Transverse colon (tissue), 4 donors: ENCODE measurements at regions not wholly inside any gene's neighbourhood (a gene's known extent, or its start where the extent isn't known, plus 50 kb on each side); places are given as distances from the start of the nearest gene placed in this dataset.

Experiments used
- DNase-seq: peaks from one replicate; pipeline ENCODE4 v3.0.0-alpha.2; 2019
- H3K27ac ChIP-seq, 4 donors: fragments of 200-600 bp; sonication (generic); 2 replicates each; pipeline ENCODE4 v1.5.1; 2016 to 2018; ENCODE audit warnings: inconsistent platforms in 4 of 4
- H3K27me3 ChIP-seq: fragments of 200-600 bp; sonication (generic); 2 replicates; pipeline ENCODE4 v1.5.1; 2017; ENCODE audit warnings: inconsistent platforms
- H3K36me3 ChIP-seq, 4 donors: fragments of 200-600 bp; sonication (generic); 2 replicates each; pipeline ENCODE4 v1.5.1; 2017 to 2019; ENCODE audit warnings: inconsistent platforms in 4 of 4
- H3K4me1 ChIP-seq, 4 donors: fragments of 200-600 bp; sonication (generic); 2 replicates each; pipeline ENCODE4 v1.5.1; 2017 to 2020; ENCODE audit warnings: inconsistent platforms in 4 of 4
- H3K4me3 ChIP-seq, 4 donors: fragments of 200-600 bp; sonication (generic); 1 replicate in 1 of 4; 2 replicates in 3 of 4; pipeline versions ENCODE4 v1.5.1 to v1.6.1; 2017 to 2019; ENCODE audit warnings: inconsistent platforms in 4 of 4
- H3K9me3 ChIP-seq, 2 donors: fragments of 200-600 bp; sonication (generic); 2 replicates each; pipeline ENCODE4 v1.5.1; 2017 to 2019; ENCODE audit warnings: inconsistent platforms in 2 of 2
- CTCF ChIP-seq, 5 experiments: fragments of 200-600 bp in 3 of 5; fragments of 450-650 bp in 2 of 5; sonication (generic) in 3 of 5; IDR thresholded peaks; 1 replicate in 2 of 5; 2 replicates in 3 of 5; pipeline ENCODE4 v1.5.1; 2016 to 2017; ENCODE audit warnings: antibody characterized with exemption in 5 of 5, inconsistent platforms in 3 of 5, mild to moderate bottlenecking in 2 of 5, moderate library complexity in 1 of 5
- EP300 ChIP-seq: sonication (generic); formaldehyde crosslinking; IDR thresholded peaks from one replicate; pipeline ENCODE4 v1.6.1; 2017; ENCODE audit warnings: antibody characterized with exemption, low read depth
- POLR2A ChIP-seq: fragments of 450-650 bp; IDR thresholded peaks from one replicate; pipeline ENCODE4 v1.6.1; 2016; ENCODE audit warnings: antibody characterized with exemption, mild to moderate bottlenecking, moderate library complexity
- POLR2AphosphoS5 ChIP-seq, 3 donors: sonication (generic); formaldehyde crosslinking; IDR thresholded peaks; one replicate each; pipeline ENCODE4 v1.6.1; 2016; ENCODE audit warnings: antibody characterized with exemption in 3 of 3
- WGBS, 2 donors: methylation state at CpG; one replicate each; pipeline ENCODE4 v1.1.5; 2018; ENCODE audit warnings: low coverage in 1 of 2; 5-methylcytosine and 5-hydroxymethylcytosine counted together
- in situ Hi-C, 4 donors: fragments of 200-750 bp; cut with MboI; loops; one replicate each; pipeline versions ENCODE4 v1.15.0 to v1.15.1; 2017; ENCODE audit warnings: low sequenced_read_pairs in 3 of 4, low pct_ligation_motif_present in 1 of 4, low pct_unique_long_range_greater_than_20kb in 1 of 4
- intact Hi-C: fragments of 100-400 bp; cut with DNase I; formaldehyde crosslinking; loops from one replicate; pipeline ENCODE4 v1.15.1; 2023; ENCODE audit warnings: low total_unique reads

GRCh38 chr18:55085557-55086285 lies 126.5 kb upstream of the CCDC68 start:
- in situ Hi-C loops (no loop called here), intact Hi-C loops (no loop called here)
- no peaks in the 10 kb centered on the region for H3K27me3 ChIP-seq
- no peak overlapping the region for H3K4me3 ChIP-seq
- H3K9me3 ChIP-seq, result no peaks in the 10 kb centered on the region
- no peak for DNase-seq
- peaks cover 0 to 19% (median 0%) of the 10 kb centered on the region in 4 donors for H3K4me1 ChIP-seq
- no peak for TF ChIP-seq CTCF (IDR thresholded peaks at IDR 0.05)
- TF ChIP-seq EP300, result no peak
- no peak for TF ChIP-seq POLR2AphosphoS5 (IDR thresholded peaks at IDR 0.05)
- no peak for TF ChIP-seq POLR2A
- H3K36me3 ChIP-seq, result no peaks in the 10 kb centered on the region
- WGBS, 2 donors, result 81 to 84% methylated on average over 4 of the region's 4 CpGs
- no peak overlapping the region for H3K27ac ChIP-seq

- TF ChIP-seq EP300 (no peak), CTCF (IDR thresholded peaks at IDR 0.05) (no peak), POLR2A (no peak), POLR2AphosphoS5 (IDR thresholded peaks at IDR 0.05) (no peak)
- WGBS, 2 donors, result 73 to 80% methylated on average over 1 of the region's 1 CpG
- in situ Hi-C loops (no loop called here), intact Hi-C loops (no loop called here)
- no peak overlapping the region for H3K4me3 ChIP-seq
- no peak for DNase-seq
- H3K4me1 ChIP-seq, result peaks cover 0 to 14% (median 0%) of the 10 kb centered on the region in 4 donors
- H3K36me3 ChIP-seq, result no peaks in the 10 kb centered on the region
- H3K27ac ChIP-seq, result no peak overlapping the region
- no peaks in the 10 kb centered on the region for H3K27me3 ChIP-seq
- no peaks in the 10 kb centered on the region for H3K9me3 ChIP-seq
Observed at GRCh38 chr18:55084550-55084949, 125.3 kb upstream of the CCDC68 start.

- Histone ChIP-seq H3K4me3 (no peak overlapping the region), H3K27ac (no peak overlapping the region), H3K9me3 (no peaks in the 10 kb centered on the region), H3K4me1 (peaks cover 0 to 11% (median 0%) of the 10 kb centered on the region in 4 donors), H3K36me3 (no peaks in the 10 kb centered on the region), H3K27me3 (no peaks in the 10 kb centered on the region)
- WGBS, 2 donors, result 92% methylated on average over 1 of the region's 1 CpG; no CpG with 5 or more reads in 1 of the 2 donors
- in situ Hi-C loops, result no loop called here
- intact Hi-C loops, result no loop called here
- TF ChIP-seq CTCF (IDR thresholded peaks at IDR 0.05) (no peak), EP300 (no peak), POLR2AphosphoS5 (IDR thresholded peaks at IDR 0.05) (no peak), POLR2A (no peak)
- DNase-seq, result no peak
Observed at GRCh38 chr18:55083461-55083860, 124.2 kb upstream of the CCDC68 start.

GRCh38 chr18:55079481-55080355 lies 120.5 kb upstream of the CCDC68 start:
- H3K4me1 ChIP-seq, result no peaks in the 10 kb centered on the region
- no peak overlapping the region for H3K4me3 ChIP-seq
- H3K27me3 ChIP-seq, result no peaks in the 10 kb centered on the region
- no peak for TF ChIP-seq CTCF (IDR thresholded peaks at IDR 0.05)
- no peak for TF ChIP-seq POLR2AphosphoS5 (IDR thresholded peaks at IDR 0.05)
- no peak for TF ChIP-seq POLR2A
- TF ChIP-seq EP300, result no peak
- no peaks in the 10 kb centered on the region for H3K36me3 ChIP-seq
- intact Hi-C loops (no loop called here), in situ Hi-C loops (no loop called here)
- DNase-seq, result no peak
- H3K9me3 ChIP-seq, result no peaks in the 10 kb centered on the region
- WGBS, 2 donors, result 45 to 80% methylated on average over 4 to 17 of the region's 17 CpGs
- no peak overlapping the region for H3K27ac ChIP-seq
